ENCODE measurements at regions not wholly inside any gene's neighbourhood (a gene's known extent, or its start where the extent isn't known, plus 50 kb on each side); places are given as distances from the start of the nearest gene placed in this dataset.
A peak's percentile ranks its signal among the peaks of the same experiment; 100 is the strongest.

DNA sequence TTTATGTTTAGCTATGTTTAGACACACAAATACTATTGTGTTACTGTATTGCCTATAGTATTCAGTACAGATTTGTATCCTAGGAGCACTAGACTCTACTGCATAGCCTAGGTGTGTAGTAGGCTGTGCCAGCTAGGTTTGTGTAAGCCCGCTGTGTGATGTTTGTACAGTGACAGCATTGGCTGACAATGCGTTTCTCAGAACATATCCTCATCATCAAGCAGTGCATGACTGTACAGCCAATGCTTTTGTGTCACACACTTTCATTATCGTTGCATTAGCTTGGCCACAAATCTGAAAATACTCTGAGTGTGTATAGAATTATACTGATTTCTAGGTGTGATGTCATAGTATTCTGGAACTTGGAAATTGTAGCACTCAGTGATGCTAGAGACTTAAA is 63.4 kb downstream of the CLDN34 start:
- Histone ChIP-seq H3K4me3 (ENCODE audit: control insufficient read depth in 1 of 7, extremely low read depth in 1 of 7, insufficient read depth in 4 of 7, low read depth in 2 of 7, low read length in 6 of 7) (no peak overlapping the region), H3K27ac (ENCODE audit: insufficient read depth in 1 of 2, low read depth in 1 of 2, low read length in 2 of 2, poor library complexity in 1 of 2, severe bottlenecking in 2 of 2) (no peak overlapping the region), H3K4me1 (ENCODE audit: control extremely low read depth in 1 of 4, control insufficient read depth in 4 of 4, insufficient read depth in 4 of 4, low read length in 3 of 4) (peaks cover 0 to 9% (median 6%) of the 10 kb centered on the region in 4 experiments), H3K27me3 (replicated peaks in 2 of 5; ENCODE audit: control insufficient read depth in 4 of 5, insufficient read depth in 5 of 5, low read length in 4 of 5) (no peaks in the 10 kb centered on the region), H3K36me3 (ENCODE audit: control insufficient read depth in 4 of 4, insufficient read depth in 4 of 4, low read length in 3 of 4) (no peaks in the 10 kb centered on the region), H3K9me3 (ENCODE audit: control extremely low read depth in 1 of 5, control insufficient read depth in 4 of 5, insufficient read depth in 2 of 5, low read depth in 1 of 5, low read length in 4 of 5) (no peaks in the 10 kb centered on the region)
- no peak for DNase-seq
- ChIA-PET CTCF (no interaction called here), POLR2A (no interaction called here)
- WGBS (ENCODE audit: insufficient coverage): 88% methylated on average over 2 of the region's 3 CpGs

DNA sequence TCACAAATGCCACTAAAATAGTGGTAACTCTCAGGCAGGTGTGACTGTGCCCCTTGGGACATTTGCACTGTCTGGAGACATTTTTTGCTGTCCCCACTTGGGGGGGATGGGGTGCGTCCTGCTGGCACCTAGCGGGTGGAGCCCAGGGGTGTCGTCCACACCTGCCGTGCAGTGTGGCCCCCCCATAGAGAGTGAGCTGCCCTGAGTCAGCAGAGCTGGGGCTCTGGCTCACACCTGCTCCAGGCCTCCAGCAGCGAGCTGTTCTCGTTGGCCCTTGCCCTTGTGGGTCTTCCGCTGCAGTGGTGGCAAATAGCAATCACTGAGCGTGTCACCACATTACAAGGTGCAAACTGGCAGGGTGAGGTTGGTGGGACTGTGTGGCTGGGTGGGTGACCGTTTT is 64.6 kb downstream of the CLDN34 start:
- no peaks in the 10 kb centered on the region for H3K27me3 ChIP-seq (replicated peaks in 2 of 5; ENCODE audit: control insufficient read depth in 4 of 5, insufficient read depth in 5 of 5, low read length in 4 of 5)
- DNase-seq: no peak
- no peak overlapping the region for H3K4me3 ChIP-seq (ENCODE audit: control insufficient read depth in 1 of 7, extremely low read depth in 1 of 7, insufficient read depth in 4 of 7, low read depth in 2 of 7, low read length in 6 of 7)
- POLR2A ChIA-PET: no interaction called here
- H3K27ac ChIP-seq (ENCODE audit: insufficient read depth in 1 of 2, low read depth in 1 of 2, low read length in 2 of 2, poor library complexity in 1 of 2, severe bottlenecking in 2 of 2): no peak overlapping the region
- no peaks in the 10 kb centered on the region for H3K36me3 ChIP-seq (ENCODE audit: control insufficient read depth in 4 of 4, insufficient read depth in 4 of 4, low read length in 3 of 4)
- 93% methylated on average over 8 of the region's 9 CpGs for WGBS (ENCODE audit: insufficient coverage)
- no peaks in the 10 kb centered on the region for H3K9me3 ChIP-seq (ENCODE audit: control extremely low read depth in 1 of 5, control insufficient read depth in 4 of 5, insufficient read depth in 2 of 5, low read depth in 1 of 5, low read length in 4 of 5)
- peaks cover 0 to 9% (median 6%) of the 10 kb centered on the region in 4 experiments for H3K4me1 ChIP-seq (ENCODE audit: control extremely low read depth in 1 of 4, control insufficient read depth in 4 of 4, insufficient read depth in 4 of 4, low read length in 3 of 4)
- CTCF ChIA-PET: interaction anchor here (0.9 to 1.2 kb wide), 2 partner anchors 10 to 40 kb away, joined by 3 read pairs; no protein-coding TSS in a partner anchor

DNA sequence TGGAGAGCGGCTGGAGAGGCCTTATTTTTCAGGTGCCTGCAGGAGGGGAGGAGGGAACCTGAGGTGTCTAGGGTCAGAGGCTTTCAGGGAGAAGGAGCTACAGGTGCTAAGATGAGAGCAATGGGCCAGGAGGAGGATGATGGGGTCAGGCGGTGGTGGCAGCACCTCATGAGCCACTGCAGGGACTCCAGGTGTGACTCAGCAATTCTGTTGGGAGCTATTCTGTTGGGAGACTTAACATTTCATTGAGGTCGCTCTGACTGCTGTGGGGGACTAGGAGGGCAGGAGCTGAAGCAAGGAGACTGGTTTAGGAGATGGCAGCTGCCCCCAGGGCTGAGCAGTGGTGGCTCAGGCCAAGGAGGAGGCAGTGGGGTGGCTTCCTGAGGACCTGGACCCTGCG is 65.0 kb downstream of the CLDN34 start:
- 56% methylated on average over 2 of the region's 4 CpGs for whole genome bisulfite sequencing (ENCODE audit: insufficient coverage)
- ChIA-PET CTCF (interaction anchor here (1.2 kb wide), 1 partner anchor 9 kb away, joined by 3 read pairs; no protein-coding TSS in a partner anchor), POLR2A (no interaction called here)
- no peaks in the 10 kb centered on the region for H3K36me3 ChIP-seq (ENCODE audit: control insufficient read depth in 4 of 4, insufficient read depth in 4 of 4, low read length in 3 of 4)
- peaks cover 0 to 9% (median 6%) of the 10 kb centered on the region in 4 experiments for H3K4me1 ChIP-seq (ENCODE audit: control extremely low read depth in 1 of 4, control insufficient read depth in 4 of 4, insufficient read depth in 4 of 4, low read length in 3 of 4)
- H3K27me3 ChIP-seq (replicated peaks in 2 of 5; ENCODE audit: control insufficient read depth in 4 of 5, insufficient read depth in 5 of 5, low read length in 4 of 5): no peaks in the 10 kb centered on the region
- H3K27ac ChIP-seq (ENCODE audit: insufficient read depth in 1 of 2, low read depth in 1 of 2, low read length in 2 of 2, poor library complexity in 1 of 2, severe bottlenecking in 2 of 2): no peak overlapping the region
- peak in 1 of 3 donors; percentile 36 for DNase-seq
- H3K4me3 ChIP-seq (ENCODE audit: control insufficient read depth in 1 of 7, extremely low read depth in 1 of 7, insufficient read depth in 4 of 7, low read depth in 2 of 7, low read length in 6 of 7): no peak overlapping the region
- no peaks in the 10 kb centered on the region for H3K9me3 ChIP-seq (ENCODE audit: control extremely low read depth in 1 of 5, control insufficient read depth in 4 of 5, insufficient read depth in 2 of 5, low read depth in 1 of 5, low read length in 4 of 5)

DNA sequence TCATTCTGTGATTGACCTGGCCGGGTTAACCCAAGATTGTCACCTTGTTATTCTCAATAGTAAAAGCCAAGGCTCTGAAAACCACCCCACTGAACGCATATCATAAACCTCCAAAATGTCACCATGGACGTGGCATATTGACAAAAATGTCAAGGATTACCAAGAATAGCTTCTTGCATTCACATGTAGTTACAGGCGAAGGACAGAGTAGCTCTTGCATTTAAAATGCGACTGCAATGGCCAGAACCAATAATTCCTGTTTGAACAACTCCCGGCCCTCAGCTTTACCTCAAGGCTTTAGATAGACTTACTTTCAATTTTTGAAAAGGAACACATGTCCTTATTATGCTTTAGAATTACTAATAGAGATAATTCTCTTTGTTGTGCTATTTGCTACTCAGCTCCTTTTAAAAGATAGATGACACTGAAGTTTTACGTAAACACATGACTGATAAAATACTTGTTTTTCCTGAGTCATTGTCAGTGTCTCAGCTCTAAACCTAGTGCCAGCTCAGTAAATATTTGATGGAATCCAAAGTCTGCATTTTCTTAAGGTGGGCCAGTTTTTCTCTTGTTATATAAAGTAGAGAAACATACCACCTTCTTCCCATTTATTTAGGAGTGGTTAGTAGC is 66.3 kb downstream of the CLDN34 start:
- H3K27ac ChIP-seq (ENCODE audit: insufficient read depth in 1 of 2, low read depth in 1 of 2, low read length in 2 of 2, poor library complexity in 1 of 2, severe bottlenecking in 2 of 2): no peak overlapping the region
- H3K4me1 ChIP-seq (ENCODE audit: control extremely low read depth in 1 of 4, control insufficient read depth in 4 of 4, insufficient read depth in 4 of 4, low read length in 3 of 4): peaks cover 0 to 9% (median 6%) of the 10 kb centered on the region in 4 experiments
- POLR2A ChIA-PET: no interaction called here
- H3K27me3 ChIP-seq (replicated peaks in 2 of 5; ENCODE audit: control insufficient read depth in 4 of 5, insufficient read depth in 5 of 5, low read length in 4 of 5): no peaks in the 10 kb centered on the region
- H3K4me3 ChIP-seq (ENCODE audit: control insufficient read depth in 1 of 7, extremely low read depth in 1 of 7, insufficient read depth in 4 of 7, low read depth in 2 of 7, low read length in 6 of 7): no peak overlapping the region
- no peak for DNase-seq
- CTCF ChIA-PET: interaction anchor here (0.8 to 1.3 kb wide), 2 partner anchors 13 to 17 kb away, joined by 3 read pairs; no protein-coding TSS in a partner anchor
- H3K36me3 ChIP-seq (ENCODE audit: control insufficient read depth in 4 of 4, insufficient read depth in 4 of 4, low read length in 3 of 4): no peaks in the 10 kb centered on the region
- H3K9me3 ChIP-seq (ENCODE audit: control extremely low read depth in 1 of 5, control insufficient read depth in 4 of 5, insufficient read depth in 2 of 5, low read depth in 1 of 5, low read length in 4 of 5): no peaks in the 10 kb centered on the region
- WGBS (ENCODE audit: insufficient coverage): 92% methylated on average over 6 of the region's 7 CpGs

DNA sequence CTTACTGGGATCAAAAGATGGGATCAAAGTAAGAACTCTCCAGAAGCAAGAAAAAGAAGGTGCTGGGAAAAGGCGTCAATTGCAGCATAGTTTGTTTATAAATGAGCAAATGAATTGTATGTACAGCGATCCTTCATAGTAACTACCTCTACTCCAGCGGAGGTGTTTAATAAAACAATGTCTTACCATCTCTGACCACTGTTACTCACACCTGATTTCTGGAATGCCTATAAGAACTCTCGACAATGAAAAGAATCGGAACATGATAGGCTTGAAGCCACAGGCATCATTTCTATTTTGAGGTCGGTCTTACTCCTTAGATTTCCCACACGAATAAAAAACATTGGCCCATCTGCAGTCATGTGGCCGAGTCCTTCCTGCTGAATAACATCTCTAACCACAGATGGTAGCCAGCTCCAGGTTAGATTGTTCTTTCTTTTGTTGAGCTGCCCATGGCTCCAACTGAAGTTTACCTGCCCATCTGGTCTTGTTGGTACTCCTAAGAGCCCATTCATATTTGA is 67.6 kb downstream of the CLDN34 start:
- ChIA-PET POLR2A (no interaction called here), CTCF (no interaction called here)
- Histone ChIP-seq H3K27ac (ENCODE audit: insufficient read depth in 1 of 2, low read depth in 1 of 2, low read length in 2 of 2, poor library complexity in 1 of 2, severe bottlenecking in 2 of 2) (no peak overlapping the region), H3K4me3 (ENCODE audit: control insufficient read depth in 1 of 7, extremely low read depth in 1 of 7, insufficient read depth in 4 of 7, low read depth in 2 of 7, low read length in 6 of 7) (no peak overlapping the region), H3K4me1 (ENCODE audit: control extremely low read depth in 1 of 4, control insufficient read depth in 4 of 4, insufficient read depth in 4 of 4, low read length in 3 of 4) (peaks cover 0 to 9% (median 6%) of the 10 kb centered on the region in 4 experiments), H3K36me3 (ENCODE audit: control insufficient read depth in 4 of 4, insufficient read depth in 4 of 4, low read length in 3 of 4) (no peaks in the 10 kb centered on the region), H3K27me3 (replicated peaks in 2 of 5; ENCODE audit: control insufficient read depth in 4 of 5, insufficient read depth in 5 of 5, low read length in 4 of 5) (no peaks in the 10 kb centered on the region), H3K9me3 (ENCODE audit: control extremely low read depth in 1 of 5, control insufficient read depth in 4 of 5, insufficient read depth in 2 of 5, low read depth in 1 of 5, low read length in 4 of 5) (no peaks in the 10 kb centered on the region)
- WGBS (ENCODE audit: insufficient coverage): 92% methylated on average over 6 of the region's 8 CpGs
- no peak for DNase-seq

DNA sequence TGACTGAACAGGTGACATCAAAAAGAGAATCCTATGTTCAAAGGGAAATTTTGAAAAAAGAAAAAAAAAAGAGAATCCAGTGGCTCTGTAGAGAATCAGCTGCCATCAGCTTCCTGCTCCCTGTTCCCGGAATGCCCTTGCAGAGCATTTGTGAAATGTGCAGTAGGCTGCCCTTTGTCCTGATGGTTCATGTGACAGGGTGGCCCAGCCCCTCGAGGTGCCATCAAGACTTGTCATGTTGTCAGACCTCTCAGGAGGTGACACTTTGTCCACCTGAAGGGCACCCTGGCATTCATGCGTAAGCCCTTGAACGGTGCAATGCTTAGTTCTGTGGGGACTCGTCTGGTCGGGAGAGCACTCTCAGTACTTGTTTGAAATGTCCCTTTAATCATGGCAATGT is 71.4 kb downstream of the CLDN34 start:
- WGBS (ENCODE audit: insufficient coverage): 97% methylated on average over 6 of the region's 6 CpGs
- ChIA-PET POLR2A (no interaction called here), CTCF (no interaction called here)
- Histone ChIP-seq H3K27me3 (replicated peaks in 2 of 5; ENCODE audit: control insufficient read depth in 4 of 5, insufficient read depth in 5 of 5, low read length in 4 of 5) (peaks cover 0 to 4% (median 0%) of the 10 kb centered on the region in 5 experiments), H3K4me1 (ENCODE audit: control extremely low read depth in 1 of 4, control insufficient read depth in 4 of 4, insufficient read depth in 4 of 4, low read length in 3 of 4) (no peaks in the 10 kb centered on the region), H3K36me3 (ENCODE audit: control insufficient read depth in 4 of 4, insufficient read depth in 4 of 4, low read length in 3 of 4) (no peaks in the 10 kb centered on the region), H3K4me3 (ENCODE audit: control insufficient read depth in 1 of 7, extremely low read depth in 1 of 7, insufficient read depth in 4 of 7, low read depth in 2 of 7, low read length in 6 of 7) (no peak overlapping the region), H3K9me3 (ENCODE audit: control extremely low read depth in 1 of 5, control insufficient read depth in 4 of 5, insufficient read depth in 2 of 5, low read depth in 1 of 5, low read length in 4 of 5) (no peaks in the 10 kb centered on the region), H3K27ac (ENCODE audit: insufficient read depth in 1 of 2, low read depth in 1 of 2, low read length in 2 of 2, poor library complexity in 1 of 2, severe bottlenecking in 2 of 2) (no peak overlapping the region)
- no peak for DNase-seq

DNA sequence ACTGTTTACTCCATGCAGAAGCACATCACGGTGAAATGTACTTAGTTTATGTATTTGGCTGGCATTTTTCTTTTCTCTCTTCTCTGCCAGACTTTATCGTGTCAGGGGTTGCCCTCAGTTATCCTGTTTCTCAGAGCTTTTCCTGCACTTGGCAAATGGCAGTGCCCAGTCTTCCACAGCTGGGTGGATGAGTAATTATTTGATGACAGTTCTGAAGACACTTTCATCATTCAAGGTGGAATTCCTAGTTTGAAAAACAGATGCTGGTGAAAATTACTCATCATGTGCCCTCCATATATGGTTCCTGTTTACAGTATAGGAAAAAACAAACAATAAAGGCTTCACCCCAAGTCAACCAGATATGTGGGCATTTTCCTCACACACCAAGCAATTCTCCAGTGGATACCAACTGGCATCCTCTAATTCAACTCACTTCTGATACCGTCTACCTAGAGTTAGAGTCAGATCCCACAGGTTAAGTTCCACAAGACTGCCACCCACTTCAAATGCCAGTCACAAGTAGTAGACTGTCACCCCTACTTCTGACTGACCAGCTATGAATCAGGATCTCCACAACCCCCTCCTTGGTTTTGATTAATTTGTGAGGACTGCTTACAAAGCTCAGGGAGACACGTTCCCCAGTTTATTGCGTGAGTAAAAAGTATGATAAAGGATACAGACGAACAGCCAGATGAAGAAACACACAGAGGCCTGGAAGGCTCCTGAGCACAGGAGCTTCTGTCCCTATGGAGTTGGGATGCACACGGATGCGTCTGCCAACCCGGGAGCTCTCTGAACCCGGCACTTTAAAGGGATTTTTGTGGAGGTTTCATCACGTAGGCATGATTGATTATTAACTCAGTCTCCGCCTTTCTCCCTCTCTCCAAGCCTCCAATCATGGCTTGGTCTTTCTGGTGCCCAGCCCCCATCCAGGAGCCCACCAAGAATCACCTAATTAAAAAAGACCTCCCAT is 72.9 kb downstream of the CLDN34 start:
- H3K4me1 ChIP-seq (ENCODE audit: control extremely low read depth in 1 of 4, control insufficient read depth in 4 of 4, insufficient read depth in 4 of 4, low read length in 3 of 4): peaks cover 0 to 4% (median 0%) of the 10 kb centered on the region in 4 experiments
- ChIA-PET POLR2A (no interaction called here), CTCF (no interaction called here)
- no peaks in the 10 kb centered on the region for H3K36me3 ChIP-seq (ENCODE audit: control insufficient read depth in 4 of 4, insufficient read depth in 4 of 4, low read length in 3 of 4)
- 86% methylated on average over 9 of the region's 12 CpGs for WGBS (ENCODE audit: insufficient coverage)
- H3K9me3 ChIP-seq (ENCODE audit: control extremely low read depth in 1 of 5, control insufficient read depth in 4 of 5, insufficient read depth in 2 of 5, low read depth in 1 of 5, low read length in 4 of 5): no peaks in the 10 kb centered on the region
- H3K27me3 ChIP-seq (replicated peaks in 2 of 5; ENCODE audit: control insufficient read depth in 4 of 5, insufficient read depth in 5 of 5, low read length in 4 of 5): peaks cover 0 to 4% (median 0%) of the 10 kb centered on the region in 5 experiments
- DNase-seq: no peak
- no peak overlapping the region for H3K4me3 ChIP-seq (ENCODE audit: control insufficient read depth in 1 of 7, extremely low read depth in 1 of 7, insufficient read depth in 4 of 7, low read depth in 2 of 7, low read length in 6 of 7)
- no peak overlapping the region for H3K27ac ChIP-seq (ENCODE audit: insufficient read depth in 1 of 2, low read depth in 1 of 2, low read length in 2 of 2, poor library complexity in 1 of 2, severe bottlenecking in 2 of 2)
